Chondrocyte (in vitro differentiated cells): ENCODE measurements at regions not wholly inside any gene's neighbourhood (a gene's known extent, or its start where the extent isn't known, plus 50 kb on each side); places are given as distances from the start of the nearest gene placed in this dataset.
"Not testable (repeated sequence)": the region's sequence is repeated elsewhere in the genome, so short reads cannot be mapped to it uniquely, and the experiment has no call there.

Experiments
- DNase-seq: peaks from one replicate; pipeline ENCODE4 v3.0.0; 2021; ENCODE audit warnings: mixed read lengths, low spot score
- H3K27ac Mint-ChIP-seq: one replicate; pipeline ENCODE4 v1.8.0; 2021; ENCODE audit warnings: mild to moderate bottlenecking, moderate library complexity, mixed read lengths; ENCODE audit not compliant: unreplicated experiment
- H3K27me3 Mint-ChIP-seq: 2 replicates; pipeline ENCODE4 v1.8.0; 2021; ENCODE audit warnings: low read depth, mixed read lengths
- H3K36me3 Mint-ChIP-seq: 2 replicates; pipeline ENCODE4 v1.8.0; 2021; ENCODE audit warnings: low read depth, mixed read lengths
- H3K4me1 Mint-ChIP-seq: 2 replicates; pipeline ENCODE4 v1.8.0; 2021; ENCODE audit warnings: low read depth, mild to moderate bottlenecking, mixed read lengths
- H3K4me3 Mint-ChIP-seq: one replicate; pipeline ENCODE4 v1.8.0; 2021; ENCODE audit warnings: mild to moderate bottlenecking, moderate library complexity, mixed read lengths; ENCODE audit not compliant: unreplicated experiment
- H3K9me3 Mint-ChIP-seq: 2 replicates; pipeline ENCODE4 v1.8.0; 2021; ENCODE audit warnings: low read depth, mixed read lengths
- CTCF ChIP-seq: fragments of 200-600 bp; sonication (generic); IDR thresholded peaks from 2 replicates; pipeline ENCODE4 v1.5.0; 2021; ENCODE audit warnings: antibody characterized with exemption, mild to moderate bottlenecking, moderate library complexity

GRCh38 chr2:90235452-90235851 is 1544.0 kb downstream of the RPIA start:
- not testable (repeated sequence) for H3K27ac Mint-ChIP-seq, H3K4me3 Mint-ChIP-seq, H3K27me3 Mint-ChIP-seq, H3K4me1 Mint-ChIP-seq, H3K9me3 Mint-ChIP-seq, H3K36me3 Mint-ChIP-seq, DNase-seq

GRCh38 chr2:90237923-90238361 is 1546.5 kb downstream of the RPIA start:
- peak; percentile 75 for DNase-seq

GRCh38 chr2:90238505-90239230 is 1547.2 kb downstream of the RPIA start:
- H3K4me3 Mint-ChIP-seq, H3K4me1 Mint-ChIP-seq, H3K27me3 Mint-ChIP-seq, H3K36me3 Mint-ChIP-seq, H3K27ac Mint-ChIP-seq, H3K9me3 Mint-ChIP-seq: not testable (repeated sequence)
- peak; percentile 81 for DNase-seq

More at GRCh38 chr2:90237923-90238361, 1546.5 kb downstream of the RPIA start:
- H3K4me1 Mint-ChIP-seq, H3K4me3 Mint-ChIP-seq, H3K9me3 Mint-ChIP-seq, H3K36me3 Mint-ChIP-seq, H3K27me3 Mint-ChIP-seq, H3K27ac Mint-ChIP-seq: not testable (repeated sequence)
- peak; percentile 40 for TF ChIP-seq CTCF

- not testable (repeated sequence) for H3K9me3 Mint-ChIP-seq, H3K27ac Mint-ChIP-seq, H3K27me3 Mint-ChIP-seq, H3K4me3 Mint-ChIP-seq, DNase-seq, H3K36me3 Mint-ChIP-seq, H3K4me1 Mint-ChIP-seq
Observed at GRCh38 chr2:90239769-90240168, 1548.3 kb downstream of the RPIA start.

GRCh38 chr2:90244902-90245765 is 1553.7 kb downstream of the RPIA start:
- not testable (repeated sequence) for DNase-seq, H3K4me1 Mint-ChIP-seq, H3K9me3 Mint-ChIP-seq, H3K27me3 Mint-ChIP-seq, H3K36me3 Mint-ChIP-seq, H3K27ac Mint-ChIP-seq
- peak overlapping the region; percentile 66 for H3K4me3 Mint-ChIP-seq

- not testable (repeated sequence) for H3K4me3 Mint-ChIP-seq, H3K9me3 Mint-ChIP-seq, H3K27me3 Mint-ChIP-seq, DNase-seq, H3K4me1 Mint-ChIP-seq, H3K27ac Mint-ChIP-seq, H3K36me3 Mint-ChIP-seq
Observed at GRCh38 chr2:90248400-90248799, 1556.9 kb downstream of the RPIA start.

- H3K9me3 Mint-ChIP-seq, H3K27me3 Mint-ChIP-seq, H3K27ac Mint-ChIP-seq, H3K4me1 Mint-ChIP-seq, H3K36me3 Mint-ChIP-seq, DNase-seq, H3K4me3 Mint-ChIP-seq: not testable (repeated sequence)
Observed at GRCh38 chr2:90250350-90250749, 1558.9 kb downstream of the RPIA start.

GRCh38 chr2:90251576-90251975 is 1560.1 kb downstream of the RPIA start:
- H3K4me3 Mint-ChIP-seq, DNase-seq, H3K9me3 Mint-ChIP-seq, H3K27me3 Mint-ChIP-seq, H3K36me3 Mint-ChIP-seq, H3K4me1 Mint-ChIP-seq, H3K27ac Mint-ChIP-seq: not testable (repeated sequence)

GRCh38 chr2:90253306-90253705 is 1561.8 kb downstream of the RPIA start:
- not testable (repeated sequence) for DNase-seq, H3K27me3 Mint-ChIP-seq, H3K4me3 Mint-ChIP-seq, H3K4me1 Mint-ChIP-seq, H3K36me3 Mint-ChIP-seq, H3K27ac Mint-ChIP-seq
- H3K9me3 Mint-ChIP-seq, result peaks cover 24% of the 10 kb centered on the region

GRCh38 chr2:90266888-90267287 is 1575.4 kb downstream of the RPIA start:
- H3K27me3 Mint-ChIP-seq, H3K4me3 Mint-ChIP-seq, H3K9me3 Mint-ChIP-seq, H3K27ac Mint-ChIP-seq, H3K4me1 Mint-ChIP-seq, H3K36me3 Mint-ChIP-seq: not testable (repeated sequence)
- DNase-seq, result peak; percentile 22

GRCh38 chr2:90287751-90288150 is 1596.3 kb downstream of the RPIA start:
- not testable (repeated sequence) for H3K4me1 Mint-ChIP-seq, H3K36me3 Mint-ChIP-seq, DNase-seq, H3K27me3 Mint-ChIP-seq, H3K4me3 Mint-ChIP-seq, H3K9me3 Mint-ChIP-seq, H3K27ac Mint-ChIP-seq

GRCh38 chr2:90288396-90288795 is 1596.9 kb downstream of the RPIA start:
- DNase-seq, H3K36me3 Mint-ChIP-seq, H3K27ac Mint-ChIP-seq, H3K27me3 Mint-ChIP-seq, H3K9me3 Mint-ChIP-seq, H3K4me1 Mint-ChIP-seq, H3K4me3 Mint-ChIP-seq: not testable (repeated sequence)
